WI38 (cell line): ENCODE measurements at regions not wholly inside any gene's neighbourhood (a gene's known extent, or its start where the extent isn't known, plus 50 kb on each side); places are given as distances from the start of the nearest gene placed in this dataset.

Experiments
- H3K4me3 ChIP-seq: 2 replicates; pipeline ENCODE4 v1.5.1; 2011; ENCODE audit warnings: low read depth, mild to moderate bottlenecking, control low read depth, low read length
- CTCF ChIP-seq: IDR thresholded peaks from 2 replicates; pipeline ENCODE4 v1.5.1; 2012; ENCODE audit warnings: low read depth, mild to moderate bottlenecking, control low read depth, low read length

GRCh38 chr18:60667016-60667415 lies 294.4 kb upstream of the MC4R start:
- H3K4me3 ChIP-seq = no peak overlapping the region
- no peak for TF ChIP-seq CTCF

- no peak overlapping the region for H3K4me3 ChIP-seq
- no peak for TF ChIP-seq CTCF
Measured at GRCh38 chr18:60668583-60668982, 296.0 kb upstream of the MC4R start.

- no peak for TF ChIP-seq CTCF
- H3K4me3 ChIP-seq = no peak overlapping the region
Measured at GRCh38 chr18:60669938-60670337, 297.4 kb upstream of the MC4R start.

- TF ChIP-seq CTCF = no peak
- H3K4me3 ChIP-seq = no peak overlapping the region
Measured at GRCh38 chr18:60671021-60671420, 298.4 kb upstream of the MC4R start.

GRCh38 chr18:60675126-60675525 lies 302.6 kb upstream of the MC4R start:
- H3K4me3 ChIP-seq = no peak overlapping the region
- no peak for TF ChIP-seq CTCF

GRCh38 chr18:60675801-60676200 lies 303.2 kb upstream of the MC4R start:
- TF ChIP-seq CTCF = no peak
- no peak overlapping the region for H3K4me3 ChIP-seq

GRCh38 chr18:60676815-60677214 lies 304.2 kb upstream of the MC4R start:
- TF ChIP-seq CTCF = no peak
- no peak overlapping the region for H3K4me3 ChIP-seq
